Lower leg skin (tissue), 3 donors: ENCODE measurements at regions not wholly inside any gene's neighbourhood (a gene's known extent, or its start where the extent isn't known, plus 50 kb on each side); places are given as distances from the start of the nearest gene placed in this dataset.

Experiments used
- CTCF ChIP-seq, 3 donors: fragments of 450-650 bp; IDR thresholded peaks; one replicate each; pipeline ENCODE4 v1.5.1; 2016; ENCODE audit warnings: antibody characterized with exemption in 3 of 3, mild to moderate bottlenecking in 3 of 3, moderate library complexity in 2 of 3
- POLR2A ChIP-seq, 2 donors: fragments of 450-650 bp; IDR thresholded peaks; one replicate each; pipeline ENCODE4 v1.6.1; 2016 to 2017; ENCODE audit warnings: antibody characterized with exemption in 2 of 2, mild to moderate bottlenecking in 1 of 2, moderate library complexity in 1 of 2

DNA sequence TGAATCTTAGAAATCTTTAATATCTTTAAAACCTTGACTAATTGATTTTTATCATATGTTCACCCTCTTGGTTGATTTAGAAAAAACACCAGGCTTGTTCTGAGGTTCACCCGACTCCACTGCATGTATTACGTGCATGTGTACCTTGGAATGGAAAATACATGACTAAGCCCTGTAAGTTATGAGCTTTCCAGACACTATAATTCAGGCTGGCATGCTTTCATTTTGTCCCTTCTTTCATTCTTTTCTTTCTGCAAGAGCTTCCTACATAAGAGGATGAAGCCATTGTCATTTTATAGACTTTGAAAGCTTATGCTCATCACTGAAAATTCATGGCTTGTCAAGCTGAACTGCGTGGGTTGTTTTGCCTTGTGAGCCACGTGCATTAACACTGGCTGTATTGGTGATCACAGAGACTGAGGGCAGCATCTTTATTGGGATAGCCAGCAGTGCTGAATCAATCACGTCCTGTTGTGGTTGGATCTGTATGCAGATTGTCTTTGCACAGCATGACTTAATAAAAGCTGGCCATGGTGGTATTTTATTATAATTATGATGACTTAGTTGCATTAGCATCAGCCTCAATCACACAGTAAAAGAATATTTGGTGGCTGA is 141.9 kb downstream of the SLIT2 start:
- TF ChIP-seq CTCF (IDR thresholded peaks at IDR 0.05) (no peak), POLR2A (IDR thresholded peaks at IDR 0.05) (no peak)
